NCI-H128 (cell line): ENCODE measurements at regions not wholly inside any gene's neighbourhood (a gene's known extent, or its start where the extent isn't known, plus 50 kb on each side); places are given as distances from the start of the nearest gene placed in this dataset.

ENCODE experiments used
- DNase-seq: peaks from one replicate; lab custom pipeline; 2025; ENCODE audit not compliant: unreplicated experiment; lab: John Stamatoyannopoulos, UW

DNA sequence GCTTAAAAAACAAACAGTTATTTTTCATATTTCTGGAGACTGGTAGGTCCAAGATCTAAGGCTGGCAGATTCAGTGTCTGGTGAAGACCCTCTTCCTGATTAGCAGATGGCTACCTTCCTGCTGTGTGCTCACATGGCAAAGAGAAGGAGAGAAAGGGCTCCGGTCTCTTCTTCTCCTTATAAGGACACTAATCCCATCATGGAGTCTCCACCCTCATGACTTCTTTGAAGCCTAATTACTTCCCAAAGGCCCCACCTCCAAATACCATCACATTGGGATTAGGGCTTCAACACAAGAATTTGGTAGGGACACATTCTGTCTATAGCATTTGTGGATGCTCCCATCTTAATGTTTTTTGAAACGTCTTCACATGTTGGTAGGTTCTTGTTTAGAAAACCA is 391.1 kb downstream of the TMEM161B start:
- no peak for DNase-seq

- no peak for DNase-seq
Measured at GRCh38 chr5:87877023-87877422, 391.6 kb downstream of the TMEM161B start.

DNA sequence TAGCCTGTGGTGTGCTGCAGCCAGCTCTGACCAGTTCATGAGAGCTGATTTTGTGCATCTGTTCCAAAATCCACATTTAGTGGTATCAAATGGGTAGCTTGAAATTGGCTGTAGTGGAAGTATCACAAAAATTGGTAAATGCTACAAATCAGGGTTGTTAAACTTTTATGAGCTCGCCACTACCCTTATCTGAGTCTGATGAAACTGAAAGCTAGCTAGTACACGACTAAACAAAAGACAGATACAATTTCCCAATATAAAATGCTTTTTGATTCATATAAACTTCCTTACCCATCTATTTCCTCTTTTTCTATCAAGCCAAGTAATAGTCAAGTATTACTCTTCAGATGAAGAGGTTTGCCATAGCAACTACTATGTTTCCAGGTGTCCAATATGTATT is 392.0 kb downstream of the TMEM161B start:
- no peak for DNase-seq

- DNase-seq, result no peak
Measured at GRCh38 chr5:87872986-87873385, 395.7 kb downstream of the TMEM161B start.

- DNase-seq, result no peak
Measured at GRCh38 chr5:87868792-87869191, 399.9 kb downstream of the TMEM161B start.

DNA sequence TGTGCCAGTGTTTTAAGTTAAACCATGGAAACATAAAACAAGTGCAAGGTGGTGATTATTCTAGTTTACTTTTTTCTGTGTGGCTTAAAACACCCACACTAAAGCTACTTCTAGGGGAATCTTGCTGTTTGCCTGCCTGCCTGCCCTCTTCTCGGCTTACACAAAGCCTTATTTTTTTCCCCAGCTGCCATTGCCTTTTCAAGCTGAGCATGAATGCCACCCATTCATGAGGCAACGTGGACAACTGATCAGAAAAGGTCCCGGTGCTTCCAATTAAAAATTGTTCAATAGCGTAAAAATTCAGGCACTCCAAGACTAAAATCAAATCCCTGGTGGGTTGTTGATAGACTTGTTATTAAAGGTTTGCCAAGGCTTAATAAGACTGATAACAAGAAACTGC is 401.4 kb downstream of the TMEM161B start:
- no peak for DNase-seq

- DNase-seq, result no peak
Measured at GRCh38 chr5:87853541-87853940, 415.1 kb downstream of the TMEM161B start.

DNA sequence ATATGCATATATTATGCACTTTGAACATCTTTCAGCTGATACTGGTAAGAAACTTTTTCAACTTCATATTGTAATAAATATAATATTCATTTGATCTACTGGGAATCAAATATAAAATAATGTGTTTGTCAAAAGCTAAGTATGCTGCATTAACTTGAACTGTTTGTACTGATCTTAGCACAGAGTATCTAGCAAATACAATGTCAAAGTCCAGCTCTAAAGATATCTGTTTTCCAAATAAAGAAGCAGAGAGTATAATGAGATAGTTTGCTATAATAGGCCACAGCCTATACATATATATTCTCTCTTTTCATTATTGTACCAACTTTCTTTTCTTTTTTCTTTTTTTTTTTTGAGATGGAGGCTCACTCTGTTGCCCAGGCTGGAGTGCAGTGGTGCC is 417.0 kb downstream of the TMEM161B start:
- DNase-seq, result no peak

- no peak for DNase-seq
Measured at GRCh38 chr5:87850843-87851242, 417.8 kb downstream of the TMEM161B start.

- DNase-seq, result no peak
Measured at GRCh38 chr5:87845734-87846133, 422.9 kb downstream of the TMEM161B start.

DNA sequence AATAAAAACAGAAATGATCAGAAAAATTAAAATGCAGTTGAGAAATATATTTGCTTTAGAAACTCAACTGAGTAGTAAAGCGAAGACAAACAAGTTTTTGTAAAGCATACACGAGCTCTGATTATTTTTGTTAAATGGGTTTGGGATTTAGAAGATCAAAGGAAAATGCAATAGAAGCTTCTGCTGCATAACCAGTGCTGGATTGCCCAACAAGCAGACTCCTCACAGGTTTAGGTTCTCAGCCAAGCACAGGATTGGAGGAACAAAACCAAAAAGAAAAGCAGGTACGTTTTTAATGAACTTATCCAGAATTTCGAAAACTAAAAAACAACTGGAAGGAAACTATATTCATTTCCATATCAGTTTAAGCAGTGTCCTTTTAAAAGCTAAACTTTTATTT is 423.8 kb downstream of the TMEM161B start:
- no peak for DNase-seq

- no peak for DNase-seq
Measured at GRCh38 chr5:87844449-87844848, 424.2 kb downstream of the TMEM161B start.

GRCh38 chr5:87836696-87837095 is 424.0 kb upstream of the CCNH start:
- DNase-seq, result no peak

- no peak for DNase-seq
Measured at GRCh38 chr5:87831499-87831898, 418.8 kb upstream of the CCNH start.

GRCh38 chr5:87829217-87829551 is 416.5 kb upstream of the CCNH start:
- DNase-seq, result no peak

DNA sequence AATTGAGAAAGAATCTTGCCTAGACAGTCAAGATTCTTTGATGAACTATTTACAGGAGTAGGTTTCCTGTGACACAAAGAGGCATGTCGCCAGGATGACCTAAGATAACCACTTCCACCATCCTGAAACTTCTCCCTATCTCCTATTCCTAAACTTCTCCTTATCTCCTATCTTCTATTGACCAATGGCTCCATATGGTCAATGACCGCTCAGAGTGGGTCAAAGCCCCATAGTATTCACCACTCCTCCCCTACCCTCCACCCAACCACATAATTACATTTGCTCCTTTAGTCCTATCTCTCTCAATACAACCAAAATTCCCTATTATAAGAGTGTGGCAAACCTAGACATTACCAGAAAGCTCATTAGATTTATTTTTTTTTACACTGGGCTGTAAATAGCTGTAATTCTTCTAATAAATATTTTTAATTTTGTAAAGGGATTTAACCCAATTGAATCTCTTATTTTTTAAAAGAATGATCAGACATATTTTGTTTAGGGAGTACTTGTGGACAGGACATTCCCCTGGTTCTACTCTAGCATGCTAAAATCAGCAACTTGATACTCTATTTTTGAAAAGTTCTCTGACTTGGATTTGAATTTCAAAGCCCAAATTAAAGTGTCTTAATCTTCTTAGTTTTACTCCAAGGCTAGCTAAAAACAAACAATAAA is 416.0 kb upstream of the CCNH start:
- DNase-seq, result no peak

- no peak for DNase-seq
Measured at GRCh38 chr5:87827539-87827938, 414.8 kb upstream of the CCNH start.

DNA sequence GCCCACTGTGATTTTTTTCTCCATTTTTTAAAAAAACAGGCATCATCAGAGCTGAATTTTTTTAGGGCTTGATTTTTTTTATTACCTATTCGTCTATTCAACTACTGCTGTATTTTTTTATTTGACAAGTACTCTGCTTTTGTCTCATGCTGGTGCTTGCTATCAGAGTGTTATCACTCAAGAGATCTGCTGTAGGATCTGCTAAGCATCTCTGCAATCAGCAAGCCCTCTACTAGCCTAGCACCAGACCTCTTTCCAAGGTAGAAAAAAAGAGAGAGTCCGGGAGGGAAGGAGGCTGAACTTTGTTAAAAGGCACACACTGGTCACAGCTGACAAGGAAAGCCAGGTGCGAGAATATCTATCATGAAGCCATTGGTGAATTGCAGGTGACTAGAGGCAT is 413.8 kb upstream of the CCNH start:
- no peak for DNase-seq

DNA sequence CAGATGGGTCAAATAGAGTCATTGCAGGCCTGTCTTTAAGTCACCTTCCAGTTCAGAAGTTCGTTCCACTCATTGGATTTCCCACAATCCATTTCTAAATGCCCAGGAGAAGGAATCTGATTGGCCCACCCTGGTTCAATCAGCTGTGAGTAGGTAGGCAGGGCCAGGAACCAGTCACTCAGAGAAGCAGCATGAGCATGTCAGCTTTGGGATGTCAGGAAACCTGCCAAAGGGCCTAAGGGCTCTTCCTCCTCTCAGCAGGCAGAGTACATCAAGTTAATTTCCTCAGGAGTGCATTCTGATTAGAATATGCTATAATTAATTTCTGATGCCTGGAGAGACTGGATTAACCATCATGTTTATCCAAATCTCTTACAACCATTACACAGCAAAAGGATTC is 412.9 kb upstream of the CCNH start:
- DNase-seq, result no peak

DNA sequence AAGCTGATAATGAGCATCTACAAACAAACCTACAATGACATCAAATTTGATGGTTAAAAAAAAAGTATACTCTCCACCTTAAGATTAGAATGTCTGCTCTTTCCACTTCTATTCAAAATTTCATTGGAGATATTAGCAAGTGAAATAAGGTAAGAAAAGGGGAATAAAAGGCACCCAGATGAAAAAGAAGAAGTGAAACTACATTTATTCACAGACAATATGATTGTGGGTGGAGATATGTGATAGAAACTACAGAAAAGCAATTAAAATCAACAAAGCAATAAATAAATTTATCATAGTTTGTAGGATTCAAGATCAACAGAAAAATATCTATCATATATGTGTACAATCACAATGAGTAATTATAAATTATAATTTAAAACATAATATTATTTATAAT is 395.1 kb upstream of the CCNH start:
- no peak for DNase-seq

- DNase-seq, result no peak
Measured at GRCh38 chr5:87803352-87803751, 390.6 kb upstream of the CCNH start.

DNA sequence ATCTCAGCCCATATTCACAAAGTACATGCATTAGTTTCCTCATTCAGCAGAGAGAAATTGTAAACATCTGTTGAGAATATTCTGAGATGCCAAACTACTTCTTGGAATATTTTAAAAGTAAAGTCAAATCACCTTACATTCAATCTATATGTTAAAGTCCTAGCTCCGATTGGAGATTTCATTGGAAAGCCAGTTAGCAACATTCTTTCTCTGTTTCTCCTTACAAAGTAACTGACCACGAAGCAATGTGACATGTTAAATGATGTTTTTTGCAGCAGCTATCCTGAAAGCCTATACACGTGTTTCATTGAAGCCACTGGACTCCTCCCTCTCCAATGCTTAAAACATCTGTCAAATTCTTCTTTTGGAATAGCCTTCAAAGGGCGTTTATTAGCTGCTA is 379.1 kb upstream of the CCNH start:
- no peak for DNase-seq

DNA sequence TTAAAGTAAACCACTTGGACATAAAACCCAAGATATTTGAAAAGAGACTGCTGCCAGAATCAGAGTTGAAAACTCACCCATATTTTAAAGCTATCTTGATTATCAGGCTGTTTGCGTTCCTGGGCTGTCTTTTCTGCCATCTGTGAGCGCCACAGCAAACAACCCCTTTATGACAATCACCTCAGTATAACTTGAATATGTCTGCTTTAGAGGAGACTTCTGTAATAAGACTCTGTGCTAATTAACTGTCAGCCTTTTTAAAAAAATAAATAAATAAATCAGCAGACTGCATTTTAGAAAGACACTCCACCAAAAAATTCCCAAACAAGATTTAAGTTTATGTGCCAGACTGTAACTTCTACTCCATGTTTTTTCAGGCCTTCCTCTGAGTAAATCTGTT is 375.7 kb upstream of the CCNH start:
- no peak for DNase-seq
